ENCODE measurements at regions not wholly inside any gene's neighbourhood (a gene's known extent, or its start where the extent isn't known, plus 50 kb on each side); places are given as distances from the start of the nearest gene placed in this dataset.

- H3K4me3 ChIP-seq (ENCODE audit: low read depth, low read length): no peak overlapping the region
- no peak for TF ChIP-seq CTCF (IDR thresholded peaks at IDR 0.05; ENCODE audit: insufficient read depth, low read depth, low read length)
- DNase-seq (ENCODE audit: low read depth): peak; percentile 47
Measured at GRCh38 chr17:63151941-63152523, 186.0 kb downstream of the TANC2 start.

- no peak for DNase-seq (ENCODE audit: low read depth)
- no peak overlapping the region for H3K4me3 ChIP-seq (ENCODE audit: low read depth, low read length)
- TF ChIP-seq CTCF (IDR thresholded peaks at IDR 0.05; ENCODE audit: insufficient read depth, low read depth, low read length): no peak
Measured at GRCh38 chr17:63153488-63153887, 187.5 kb downstream of the TANC2 start.

GRCh38 chr17:63154586-63155244, 188.7 kb downstream of the TANC2 start:
- H3K4me3 ChIP-seq (ENCODE audit: low read depth, low read length): no peak overlapping the region
- DNase-seq (ENCODE audit: low read depth): no peak
- TF ChIP-seq CTCF (IDR thresholded peaks at IDR 0.05; ENCODE audit: insufficient read depth, low read depth, low read length): no peak

- no peak overlapping the region for H3K4me3 ChIP-seq (ENCODE audit: low read depth, low read length)
- DNase-seq (ENCODE audit: low read depth): no peak
- TF ChIP-seq CTCF (IDR thresholded peaks at IDR 0.05; ENCODE audit: insufficient read depth, low read depth, low read length): no peak
Measured at GRCh38 chr17:63156986-63157385, 191.0 kb downstream of the TANC2 start.

- TF ChIP-seq CTCF (IDR thresholded peaks at IDR 0.05; ENCODE audit: insufficient read depth, low read depth, low read length): no peak
- no peak overlapping the region for H3K4me3 ChIP-seq (ENCODE audit: low read depth, low read length)
- no peak for DNase-seq (ENCODE audit: low read depth)
Measured at GRCh38 chr17:63162406-63163157, 196.5 kb downstream of the TANC2 start.

- DNase-seq (ENCODE audit: low read depth): no peak
- no peak for TF ChIP-seq CTCF (IDR thresholded peaks at IDR 0.05; ENCODE audit: insufficient read depth, low read depth, low read length)
- H3K4me3 ChIP-seq (ENCODE audit: low read depth, low read length): no peak overlapping the region
Measured at GRCh38 chr17:63163158-63163520, 197.1 kb downstream of the TANC2 start.

All from fibroblast of villous mesenchyme (primary cell).